Smooth muscle cell (in vitro differentiated cells): ENCODE measurements at regions not wholly inside any gene's neighbourhood (a gene's known extent, or its start where the extent isn't known, plus 50 kb on each side); places are given as distances from the start of the nearest gene placed in this dataset.

Source experiments
- DNase-seq: peaks from one replicate; lab custom pipeline; 2025; ENCODE audit not compliant: unreplicated experiment; lab: John Stamatoyannopoulos, UW
- H2AFZ ChIP-seq: fragments of 200-600 bp; sonication (generic); 2 replicates; pipeline ENCODE4 v1.6.0; 2016; ENCODE audit warnings: antibody characterized with exemption, low read depth, mild to moderate bottlenecking
- H3F3A ChIP-seq: fragments of 200-600 bp; sonication (generic); 2 replicates; pipeline ENCODE4 v1.6.0; 2017; ENCODE audit warnings: antibody characterized with exemption, low read depth
- H3K27ac ChIP-seq: fragments of 200-600 bp; sonication (generic); 2 replicates; pipeline ENCODE4 v1.5.1; 2016; ENCODE audit warnings: low read depth, mild to moderate bottlenecking
- H3K27me3 ChIP-seq: fragments of 200-600 bp; sonication (generic); 2 replicates; pipeline ENCODE4 v1.6.1; 2016; ENCODE audit warnings: low read depth, mild to moderate bottlenecking
- H3K36me3 ChIP-seq: fragments of 200-600 bp; sonication (generic); 2 replicates; pipeline ENCODE4 v1.5.1; 2016; ENCODE audit warnings: low read depth
- H3K4me1 ChIP-seq: fragments of 200-600 bp; sonication (generic); 2 replicates; pipeline ENCODE4 v1.5.1; 2016; ENCODE audit warnings: low read depth
- H3K4me2 ChIP-seq: fragments of 200-600 bp; sonication (generic); 2 replicates; pipeline ENCODE4 v1.6.0; 2016; ENCODE audit warnings: mild to moderate bottlenecking
- H3K4me3 ChIP-seq: fragments of 200-600 bp; sonication (generic); 2 replicates; pipeline ENCODE4 v1.5.1; 2016; ENCODE audit warnings: mild to moderate bottlenecking
- H3K79me2 ChIP-seq: fragments of 200-600 bp; sonication (generic); 2 replicates; pipeline ENCODE4 v1.6.0; 2016; ENCODE audit warnings: low read depth, mild to moderate bottlenecking
- H3K9ac ChIP-seq: fragments of 200-600 bp; sonication (generic); 2 replicates; pipeline ENCODE4 v1.6.0; 2016; ENCODE audit warnings: low read depth
- H3K9me3 ChIP-seq: fragments of 200-600 bp; sonication (generic); replicated peaks from 2 replicates; pipeline ENCODE4 v1.5.1; 2016; ENCODE audit warnings: low read depth
- H4K20me1 ChIP-seq: fragments of 200-600 bp; sonication (generic); 2 replicates; pipeline ENCODE4 v1.6.0; 2016; ENCODE audit warnings: low read depth
- CTCF ChIP-seq: fragments of 200-600 bp; sonication (generic); IDR thresholded peaks from 2 replicates; pipeline ENCODE4 v1.5.1; 2017; ENCODE audit warnings: borderline replicate concordance, mild to moderate bottlenecking, antibody characterized with exemption; ENCODE audit not compliant: insufficient read depth, poor library complexity, severe bottlenecking
- WGBS: methylation state at CpG from one replicate; pipeline ENCODE4 v1.1.7; 2016; ENCODE audit warnings: low lambda C conversion rate; 5-methylcytosine and 5-hydroxymethylcytosine counted together

DNA sequence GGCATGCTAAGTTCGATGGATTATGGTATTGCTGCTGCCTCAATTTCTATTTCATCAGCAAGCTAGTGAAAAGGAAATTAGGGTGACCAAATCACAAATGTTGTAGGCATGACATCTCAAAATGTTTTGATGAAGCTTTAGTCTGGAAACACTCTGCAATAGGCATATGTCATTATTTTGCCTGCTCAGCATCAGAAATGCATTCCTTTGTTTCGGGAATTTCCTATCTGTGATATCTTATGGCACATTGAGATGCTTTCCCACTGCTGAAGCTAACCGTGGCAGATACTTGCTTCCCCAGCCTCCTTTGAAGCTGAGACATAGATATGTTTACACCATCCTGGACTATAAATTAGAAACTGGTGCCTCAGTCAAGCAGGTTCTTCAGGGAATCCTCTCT, 119.7 kb downstream of the CDC42EP3 start:
- no peak for DNase-seq
- H2AFZ ChIP-seq: no peak overlapping the region

GRCh38 chr2:37552339-37552738, 119.1 kb downstream of the CDC42EP3 start:
- DNase-seq: no peak
- no peak overlapping the region for H3K4me3 ChIP-seq
- 73% methylated on average over 2 of the region's 2 CpGs for WGBS
- no peak overlapping the region for H3K4me2 ChIP-seq
- no peaks in the 10 kb centered on the region for H3K4me1 ChIP-seq
- peak overlapping the region; percentile 10 for H3K27ac ChIP-seq
- H3K9ac ChIP-seq: no peak overlapping the region
- no peak overlapping the region for H2AFZ ChIP-seq
- H3K79me2 ChIP-seq: no peaks in the 10 kb centered on the region
- TF ChIP-seq CTCF: no peak
- no peaks in the 10 kb centered on the region for H3F3A ChIP-seq
- no peaks in the 10 kb centered on the region for H3K36me3 ChIP-seq
- H4K20me1 ChIP-seq: no peaks in the 10 kb centered on the region
- H3K9me3 ChIP-seq: no peaks in the 10 kb centered on the region
- no peaks in the 10 kb centered on the region for H3K27me3 ChIP-seq

More for the DNA sequence above, 119.7 kb downstream of the CDC42EP3 start:
- H3K27ac ChIP-seq: no peak overlapping the region
- H3K4me1 ChIP-seq: no peaks in the 10 kb centered on the region
- no peak overlapping the region for H3K4me2 ChIP-seq
- no peaks in the 10 kb centered on the region for H3F3A ChIP-seq
- H3K36me3 ChIP-seq: no peaks in the 10 kb centered on the region
- H3K4me3 ChIP-seq: no peak overlapping the region
- H3K27me3 ChIP-seq: no peaks in the 10 kb centered on the region
- H3K9me3 ChIP-seq: no peaks in the 10 kb centered on the region
- no peaks in the 10 kb centered on the region for H3K79me2 ChIP-seq
- no peaks in the 10 kb centered on the region for H4K20me1 ChIP-seq
- WGBS: 69% methylated on average over 3 of the region's 3 CpGs
- TF ChIP-seq CTCF: no peak
- no peak overlapping the region for H3K9ac ChIP-seq

GRCh38 chr2:37553411-37554154, 117.9 kb downstream of the CDC42EP3 start:
- Histone ChIP-seq H3K4me2 (no peak overlapping the region), H3K79me2 (no peaks in the 10 kb centered on the region), H2AFZ (no peak overlapping the region), H3K4me1 (no peaks in the 10 kb centered on the region), H4K20me1 (no peaks in the 10 kb centered on the region), H3K9ac (no peak overlapping the region), H3F3A (no peaks in the 10 kb centered on the region), H3K9me3 (no peaks in the 10 kb centered on the region), H3K27me3 (no peaks in the 10 kb centered on the region), H3K36me3 (no peaks in the 10 kb centered on the region), H3K27ac (no peak overlapping the region), H3K4me3 (no peak overlapping the region)
- TF ChIP-seq CTCF: no peak
- WGBS: 77% methylated on average over 5 of the region's 5 CpGs
- no peak for DNase-seq

- WGBS: 55% methylated on average over 2 of the region's 2 CpGs
- no peaks in the 10 kb centered on the region for H4K20me1 ChIP-seq
- no peak for DNase-seq
Measured at GRCh38 chr2:37554155-37554510, 117.3 kb downstream of the CDC42EP3 start.

More at GRCh38 chr2:37554155-37554510, 117.3 kb downstream of the CDC42EP3 start:
- Histone ChIP-seq H3K4me2 (no peak overlapping the region), H3K27me3 (no peaks in the 10 kb centered on the region), H3K9me3 (no peaks in the 10 kb centered on the region), H3K4me3 (no peak overlapping the region), H3K79me2 (no peaks in the 10 kb centered on the region), H2AFZ (no peak overlapping the region), H3K27ac (no peak overlapping the region), H3F3A (no peaks in the 10 kb centered on the region), H3K4me1 (no peaks in the 10 kb centered on the region), H3K36me3 (no peaks in the 10 kb centered on the region), H3K9ac (no peak overlapping the region)
- no peak for TF ChIP-seq CTCF
